Neural progenitor cell (in vitro differentiated cells): ENCODE measurements at regions not wholly inside any gene's neighbourhood (a gene's known extent, or its start where the extent isn't known, plus 50 kb on each side); places are given as distances from the start of the nearest gene placed in this dataset.

ENCODE experiments used
- CTCF ChIP-seq: fragments of 200-600 bp; sonication (generic); IDR thresholded peaks from 2 replicates; pipeline ENCODE4 v1.5.1; 2017; ENCODE audit warnings: antibody characterized with exemption, mild to moderate bottlenecking
- EZH2 ChIP-seq: fragments of 200-600 bp; sonication (generic); IDR thresholded peaks from 2 replicates; pipeline ENCODE4 v1.6.1; 2017; ENCODE audit warnings: antibody characterized with exemption, mild to moderate bottlenecking, moderate library complexity

DNA sequence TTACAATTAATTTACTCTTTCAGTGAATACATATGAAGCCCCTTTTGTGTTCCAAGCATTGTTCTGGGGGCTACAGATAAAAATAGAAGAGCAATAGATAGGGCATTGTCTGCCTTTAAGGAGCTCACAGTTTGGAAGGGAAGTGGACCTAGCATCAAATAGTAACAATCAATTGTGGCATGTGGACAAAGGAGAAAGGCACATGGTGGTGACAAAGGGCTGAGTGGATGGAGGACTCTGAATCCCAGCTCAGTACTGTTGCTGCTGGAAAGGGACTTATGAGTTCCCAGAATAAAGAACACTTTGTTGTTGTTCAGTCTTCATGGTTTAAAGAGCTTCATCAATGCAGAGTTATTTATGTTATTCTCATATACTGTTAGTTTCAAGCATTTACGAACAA, 217.7 kb downstream of the HRH4 start:
- TF ChIP-seq EZH2 (no peak), CTCF (no peak)
